GM13976 (cell line): ENCODE measurements at regions not wholly inside any gene's neighbourhood (a gene's known extent, or its start where the extent isn't known, plus 50 kb on each side); places are given as distances from the start of the nearest gene placed in this dataset.

ENCODE experiments used
- DNase-seq: peaks from one replicate; pipeline ENCODE4 v3.0.0; 2012; ENCODE audit warnings: low spot score
- in situ Hi-C: fragments of 300-500 bp; cut with MboI; formaldehyde crosslinking; loops from one replicate; pipeline ENCODE4 v1.12.0; 2022; ENCODE audit warnings: low sequenced_read_pairs, mixed read lengths, inconsistent platforms; ENCODE audit not compliant: unreplicated experiment
- TF ChIP-seq, protein P1 (sequence below): IDR thresholded peaks from 2 replicates; pipeline ENCODE4 v1.5.1; 2012; ENCODE audit warnings: borderline replicate concordance, mild to moderate bottlenecking; ENCODE audit not compliant: insufficient read depth; ENCODE audit errors: extremely low read depth, missing control alignments, control extremely low read depth

GRCh38 chr15:69587723-69588426 is 135.3 kb downstream of the RPLP1 start:
- no peak for DNase-seq
- in situ Hi-C loops = no loop called here

GRCh38 chr15:69590201-69590710 is 137.6 kb downstream of the RPLP1 start:
- TF ChIP-seq, protein P1, sequence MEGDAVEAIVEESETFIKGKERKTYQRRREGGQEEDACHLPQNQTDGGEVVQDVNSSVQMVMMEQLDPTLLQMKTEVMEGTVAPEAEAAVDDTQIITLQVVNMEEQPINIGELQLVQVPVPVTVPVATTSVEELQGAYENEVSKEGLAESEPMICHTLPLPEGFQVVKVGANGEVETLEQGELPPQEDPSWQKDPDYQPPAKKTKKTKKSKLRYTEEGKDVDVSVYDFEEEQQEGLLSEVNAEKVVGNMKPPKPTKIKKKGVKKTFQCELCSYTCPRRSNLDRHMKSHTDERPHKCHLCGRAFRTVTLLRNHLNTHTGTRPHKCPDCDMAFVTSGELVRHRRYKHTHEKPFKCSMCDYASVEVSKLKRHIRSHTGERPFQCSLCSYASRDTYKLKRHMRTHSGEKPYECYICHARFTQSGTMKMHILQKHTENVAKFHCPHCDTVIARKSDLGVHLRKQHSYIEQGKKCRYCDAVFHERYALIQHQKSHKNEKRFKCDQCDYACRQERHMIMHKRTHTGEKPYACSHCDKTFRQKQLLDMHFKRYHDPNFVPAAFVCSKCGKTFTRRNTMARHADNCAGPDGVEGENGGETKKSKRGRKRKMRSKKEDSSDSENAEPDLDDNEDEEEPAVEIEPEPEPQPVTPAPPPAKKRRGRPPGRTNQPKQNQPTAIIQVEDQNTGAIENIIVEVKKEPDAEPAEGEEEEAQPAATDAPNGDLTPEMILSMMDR = no peak
- DNase-seq = no peak
- in situ Hi-C loops = no loop called here

More at GRCh38 chr15:69587723-69588426, 135.3 kb downstream of the RPLP1 start:
- TF ChIP-seq, protein P1 = no peak

DNA sequence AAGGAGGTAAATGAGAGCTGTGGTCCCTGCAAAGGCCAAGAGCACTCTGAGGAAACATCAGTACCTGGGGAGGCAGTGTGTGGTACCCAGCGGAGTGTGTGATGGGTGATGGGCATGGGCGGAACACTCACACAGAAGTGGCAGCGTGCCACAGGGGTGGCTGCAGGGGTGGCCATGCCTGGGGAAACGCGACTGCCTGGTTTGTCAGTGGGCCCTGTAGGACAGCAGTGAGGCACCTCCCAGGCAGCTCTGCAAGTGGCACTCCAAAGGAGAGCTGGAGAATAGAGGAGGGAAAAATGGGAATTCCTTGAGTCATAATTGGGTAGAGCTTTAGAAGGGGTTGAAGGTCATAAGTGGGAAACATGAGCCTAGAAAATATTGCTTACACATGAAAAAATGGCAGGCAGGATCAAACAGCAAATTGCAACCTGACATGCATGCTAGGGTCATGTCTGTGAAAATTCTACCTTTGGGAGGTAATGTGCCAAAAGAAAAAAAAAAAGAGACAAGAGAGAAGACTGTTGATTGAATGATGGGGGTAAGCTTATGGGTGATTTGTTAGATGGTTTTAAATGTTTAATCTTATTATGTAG is 138.4 kb downstream of the RPLP1 start:
- no peak for DNase-seq
- in situ Hi-C loops = no loop called here
- TF ChIP-seq, protein P1 = no peak

DNA sequence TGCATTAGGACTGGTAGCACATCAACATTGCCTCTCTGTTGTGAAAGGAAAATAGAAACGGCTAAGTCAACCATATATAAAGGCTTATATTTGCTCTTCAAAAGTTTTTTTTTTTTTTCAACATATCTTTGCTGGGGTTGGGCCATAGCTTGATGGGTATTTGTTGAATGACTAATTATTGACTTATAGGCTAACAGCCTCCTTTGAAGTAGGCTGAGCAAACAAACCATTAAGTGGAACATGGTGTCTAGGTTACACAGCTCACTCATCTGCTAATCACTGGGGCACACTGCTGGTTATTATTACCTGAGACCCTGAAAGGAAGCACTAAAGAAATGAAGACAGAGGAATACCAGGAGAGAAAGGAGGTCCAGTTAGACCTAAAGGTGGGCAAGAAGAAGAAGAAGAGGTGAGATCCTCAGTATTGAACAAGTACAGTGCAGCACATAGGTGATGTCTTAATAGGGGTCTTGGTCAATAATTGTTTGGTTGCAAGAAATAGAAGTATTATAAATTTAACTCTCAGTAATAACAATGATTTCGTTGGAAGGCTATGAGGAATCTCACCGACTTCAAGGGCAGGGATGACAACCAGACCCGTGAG is 139.4 kb downstream of the RPLP1 start:
- TF ChIP-seq, protein P1 = no peak
- in situ Hi-C loops = no loop called here
- no peak for DNase-seq

GRCh38 chr15:69592954-69593353 is 140.3 kb downstream of the RPLP1 start:
- in situ Hi-C loops = no loop called here
- TF ChIP-seq, protein P1 = no peak
- no peak for DNase-seq

GRCh38 chr15:69593488-69593887 is 140.9 kb downstream of the RPLP1 start:
- TF ChIP-seq, protein P1 = no peak
- DNase-seq = no peak
- in situ Hi-C loops = no loop called here
